Activated B cell treated with CpG ODN at 0.5 μM for 24 hours (primary cell): ENCODE measurements at regions not wholly inside any gene's neighbourhood (a gene's known extent, or its start where the extent isn't known, plus 50 kb on each side); places are given as distances from the start of the nearest gene placed in this dataset.

Experiments used
- ATAC-seq: fragments of 200-7000 bp; cut with Tn5 transposase; one replicate; pipeline ENCODE4 v1.10.0; 2021; ENCODE audit warnings: low read depth, mild to moderate bottlenecking, moderate library complexity
- CTCF ChIA-PET: fragments of 350-600 bp; sonication (Branson Sonifier 250); formaldehyde crosslinking; loops from one replicate; lab custom pipeline; 2021; ENCODE audit warnings: antibody characterized with exemption; lab: Charles Lee
- POLR2A ChIA-PET: fragments of 350-600 bp; sonication (Branson Sonifier 250); formaldehyde crosslinking; loops from one replicate; lab custom pipeline; 2021; ENCODE audit warnings: antibody characterized with exemption; lab: Charles Lee
- DNase-seq: peaks from one replicate; pipeline ENCODE4 v3.0.0; 2022
- H3K27ac Mint-ChIP-seq: one replicate; pipeline ENCODE4 v1.8.0; 2020; ENCODE audit warnings: mixed read lengths
- H3K27me3 Mint-ChIP-seq: one replicate; pipeline ENCODE4 v1.8.0; 2021; ENCODE audit warnings: mixed read lengths
- H3K36me3 Mint-ChIP-seq: one replicate; pipeline ENCODE4 v1.8.0; 2021; ENCODE audit warnings: low read depth, mixed read lengths
- H3K4me1 Mint-ChIP-seq: one replicate; pipeline ENCODE4 v1.8.0; 2021; ENCODE audit warnings: mixed read lengths
- H3K4me3 Mint-ChIP-seq: one replicate; pipeline ENCODE4 v1.8.0; 2020; ENCODE audit warnings: mild to moderate bottlenecking, mixed read lengths
- H3K9me3 Mint-ChIP-seq: one replicate; pipeline ENCODE4 v1.8.0; 2020; ENCODE audit warnings: mixed read lengths
- CTCF ChIP-seq: fragments of 200-600 bp; IDR thresholded peaks from one replicate; pipeline ENCODE4 v1.8.0; 2022; ENCODE audit warnings: antibody characterized with exemption, mild to moderate bottlenecking
- intact Hi-C: fragments of 100-400 bp; cut with micrococcal nuclease; formaldehyde crosslinking; loops from one replicate; pipeline ENCODE4 v1.15.1; 2024

GRCh38 chr5:52665559-52665958 lies 122.2 kb upstream of the ITGA1 start:
- Mint-ChIP-seq H3K27ac (no peak overlapping the region), H3K36me3 (no peaks in the 10 kb centered on the region), H3K27me3 (peaks cover 6% of the 10 kb centered on the region), H3K9me3 (no peaks in the 10 kb centered on the region), H3K4me3 (no peak overlapping the region), H3K4me1 (no peaks in the 10 kb centered on the region)
- TF ChIP-seq CTCF = no peak
- ChIA-PET CTCF (no interaction called here), POLR2A (no interaction called here)
- ATAC-seq (no peak), DNase-seq (no peak)
- intact Hi-C loops = loop anchor here (10.0 kb wide), 1 partner anchor 429 kb away; no protein-coding TSS in a partner anchor

GRCh38 chr5:52668139-52668538 lies 119.6 kb upstream of the ITGA1 start:
- Mint-ChIP-seq H3K36me3 (no peaks in the 10 kb centered on the region), H3K27me3 (peaks cover 4% of the 10 kb centered on the region), H3K4me1 (no peaks in the 10 kb centered on the region), H3K4me3 (no peak overlapping the region), H3K27ac (no peak overlapping the region), H3K9me3 (no peaks in the 10 kb centered on the region)
- ATAC-seq = no peak
- POLR2A ChIA-PET = no interaction called here
- CTCF ChIA-PET = no interaction called here
- TF ChIP-seq CTCF = no peak
- DNase-seq = no peak
- intact Hi-C loops = loop anchor here (10.0 kb wide), 1 partner anchor 427 kb away; no protein-coding TSS in a partner anchor

- Mint-ChIP-seq H3K4me1 (no peaks in the 10 kb centered on the region), H3K9me3 (no peaks in the 10 kb centered on the region), H3K27me3 (peaks cover 4% of the 10 kb centered on the region), H3K36me3 (no peaks in the 10 kb centered on the region), H3K4me3 (no peak overlapping the region), H3K27ac (no peak overlapping the region)
- ChIA-PET POLR2A (no interaction called here), CTCF (no interaction called here)
- ATAC-seq = no peak
- no peak for DNase-seq
- TF ChIP-seq CTCF = no peak
- intact Hi-C loops = loop anchor here (10.0 kb wide), 1 partner anchor 426 kb away; no protein-coding TSS in a partner anchor
Observed at GRCh38 chr5:52668544-52669185, 119.1 kb upstream of the ITGA1 start.

GRCh38 chr5:52672459-52672858 lies 115.3 kb upstream of the ITGA1 start:
- DNase-seq (no peak), ATAC-seq (no peak)
- TF ChIP-seq CTCF = no peak
- no peaks in the 10 kb centered on the region for H3K4me1 Mint-ChIP-seq
- intact Hi-C loops = no loop called here
- ChIA-PET CTCF (no interaction called here), POLR2A (no interaction called here)
- H3K4me3 Mint-ChIP-seq = no peak overlapping the region
- no peaks in the 10 kb centered on the region for H3K36me3 Mint-ChIP-seq
- no peaks in the 10 kb centered on the region for H3K9me3 Mint-ChIP-seq
- H3K27me3 Mint-ChIP-seq = peaks cover 2% of the 10 kb centered on the region
- H3K27ac Mint-ChIP-seq = no peak overlapping the region

- no peaks in the 10 kb centered on the region for H3K36me3 Mint-ChIP-seq
- H3K9me3 Mint-ChIP-seq = no peaks in the 10 kb centered on the region
- CTCF ChIA-PET = no interaction called here
- ATAC-seq (no peak), DNase-seq (no peak)
- TF ChIP-seq CTCF = no peak
- H3K27ac Mint-ChIP-seq = no peak overlapping the region
- no peak overlapping the region for H3K4me3 Mint-ChIP-seq
- intact Hi-C loops = no loop called here
- peaks cover 2% of the 10 kb centered on the region for H3K27me3 Mint-ChIP-seq
- H3K4me1 Mint-ChIP-seq = no peaks in the 10 kb centered on the region
- POLR2A ChIA-PET = no interaction called here
Observed at GRCh38 chr5:52673495-52673894, 114.2 kb upstream of the ITGA1 start.
